H1 (cell line): ENCODE measurements at regions not wholly inside any gene's neighbourhood (a gene's known extent, or its start where the extent isn't known, plus 50 kb on each side); places are given as distances from the start of the nearest gene placed in this dataset.

Source experiments
- CTCF ChIA-PET: fragments of 300-600 bp; sonication (Branson Sonifier 250); formaldehyde crosslinking; loops from one replicate; lab custom pipeline; 2021; ENCODE audit not compliant: partially characterized antibody; lab: Charles Lee
- POLR2A ChIA-PET: fragments of 300-600 bp; sonication (Branson Sonifier 250); formaldehyde crosslinking; loops from one replicate; lab custom pipeline; 2021; ENCODE audit warnings: inconsistent platforms; ENCODE audit not compliant: partially characterized antibody; lab: Charles Lee
- DNase-seq, 2 experiments: peaks; one replicate each; pipeline versions ENCODE4 v3.0.0 to v3.0.0-alpha.2; 2010 to 2022; ENCODE audit warnings: low spot score in 2 of 2, low read depth in 1 of 2, mixed read lengths in 1 of 2
- FAIRE-seq: peaks from 2 replicates; lab custom pipeline; 2011; peaks lifted over from hg19 to GRCh38; lab: Jason Lieb, UNC
- H2AFZ ChIP-seq: 2 replicates; pipeline ENCODE4 v1.8.1; 2012; ENCODE audit warnings: low read length, inconsistent platforms
- H2AK5ac ChIP-seq: 2 replicates; pipeline ENCODE4 v1.6.1; 2013; ENCODE audit warnings: low read depth, low read length
- H2BK120ac ChIP-seq: replicated peaks from 2 replicates; pipeline ENCODE3; 2013; ENCODE audit warnings: low read depth, low read length, inconsistent platforms
- H2BK12ac ChIP-seq: 2 replicates; pipeline ENCODE4 v1.6.1; 2013; ENCODE audit warnings: low read depth, low read length
- H2BK15ac ChIP-seq: 2 replicates; pipeline ENCODE4 v1.6.1; 2013; ENCODE audit warnings: low read length
- H2BK20ac ChIP-seq: 2 replicates; pipeline ENCODE4 v1.6.1; 2013; ENCODE audit warnings: low read length
- H2BK5ac ChIP-seq: 2 replicates; pipeline ENCODE4 v1.6.1; 2013; ENCODE audit warnings: low read depth, low read length
- H3K14ac ChIP-seq: 2 replicates; pipeline ENCODE4 v1.6.1; 2013; ENCODE audit warnings: inconsistent platforms; ENCODE audit not compliant: insufficient read length
- H3K18ac ChIP-seq: 2 replicates; pipeline ENCODE4 v1.6.1; 2013; ENCODE audit warnings: low read length; ENCODE audit errors: extremely low read depth
- H3K23ac ChIP-seq: 2 replicates; pipeline ENCODE4 v1.6.1; 2013; ENCODE audit warnings: inconsistent platforms; ENCODE audit not compliant: insufficient read length
- H3K23me2 ChIP-seq: 2 replicates; pipeline ENCODE4 v1.6.1; 2013; ENCODE audit warnings: low read depth, low read length
- H3K27ac ChIP-seq: 2 replicates; pipeline ENCODE4 v1.6.1; 2011; ENCODE audit warnings: low read depth, low read length, inconsistent platforms
- H3K27me3 ChIP-seq, 4 experiments: replicated peaks in 1 of 4; 1 replicate in 1 of 4; 2 replicates in 3 of 4; pipeline versions ENCODE4 v1.6.1 to v1.8.1; 2011 to 2013; ENCODE audit warnings: low read length in 3 of 4, mild to moderate bottlenecking in 3 of 4, inconsistent platforms in 2 of 4, mixed read lengths in 2 of 4, moderate library complexity in 1 of 4; ENCODE audit not compliant: control insufficient read depth in 3 of 4, insufficient read depth in 3 of 4; ENCODE audit errors: extremely low read depth in 1 of 4
- H3K36me3 ChIP-seq, 4 experiments: 2 replicates each; pipeline versions ENCODE4 v1.6.1 to v1.8.1; 2011 to 2013; ENCODE audit warnings: mild to moderate bottlenecking in 4 of 4, low read length in 3 of 4, moderate library complexity in 2 of 4, control low read depth in 1 of 4, inconsistent platforms in 1 of 4; ENCODE audit not compliant: insufficient read depth in 4 of 4, control insufficient read depth in 2 of 4
- H3K4ac ChIP-seq: replicated peaks from 2 replicates; pipeline ENCODE3; 2013; ENCODE audit warnings: low read length, low read depth, mixed read lengths, inconsistent platforms; ENCODE audit not compliant: insufficient read length
- H3K4me1 ChIP-seq, 4 experiments: replicated peaks in 1 of 4; 1 replicate in 1 of 4; 2 replicates in 3 of 4; pipeline versions ENCODE4 v1.6.1 to v1.8.1; 2011 to 2013; ENCODE audit warnings: low read length in 3 of 4, inconsistent platforms in 2 of 4, mixed read lengths in 1 of 4; ENCODE audit not compliant: insufficient read depth in 4 of 4, control insufficient read depth in 3 of 4
- H3K4me2 ChIP-seq, 2 experiments: 2 replicates each; pipeline versions ENCODE4 v1.6.1 to v1.8.1; 2011 to 2013; ENCODE audit warnings: low read depth in 2 of 2, low read length in 2 of 2, control low read depth in 1 of 2, inconsistent platforms in 1 of 2, mild to moderate bottlenecking in 1 of 2; ENCODE audit not compliant: insufficient read depth in 1 of 2
- H3K4me3 ChIP-seq, 4 experiments: fragments of 200-600, 300-600 bp in 1 of 4; sonication (generic), shearing (Covaris generic), sonication (Bioruptor Twin) in 1 of 4; 2 replicates each; pipeline versions ENCODE4 v1.5.1 to v1.8.1; 2011 to 2016; ENCODE audit warnings: low read length in 4 of 4, low read depth in 3 of 4, control low read depth in 2 of 4, inconsistent platforms in 2 of 4, mild to moderate bottlenecking in 2 of 4, mixed read lengths in 1 of 4, moderate library complexity in 1 of 4; ENCODE audit not compliant: insufficient read depth in 2 of 4; ENCODE audit errors: extremely low read depth in 1 of 4
- H3K56ac ChIP-seq: replicated peaks from 2 replicates; pipeline ENCODE3; 2013; ENCODE audit warnings: low read depth, mild to moderate bottlenecking, mixed read lengths, low read length, inconsistent platforms; ENCODE audit not compliant: insufficient read length
- H3K79me1 ChIP-seq: 2 replicates; pipeline ENCODE4 v1.6.1; 2013; ENCODE audit warnings: low read depth, low read length, control low read depth
- H3K79me2 ChIP-seq, 2 experiments: 2 replicates each; pipeline versions ENCODE4 v1.6.1 to v1.8.1; 2012 to 2013; ENCODE audit warnings: low read length in 2 of 2, mild to moderate bottlenecking in 2 of 2, inconsistent platforms in 1 of 2; ENCODE audit not compliant: insufficient read depth in 2 of 2, control insufficient read depth in 1 of 2
- H3K9ac ChIP-seq, 4 experiments: replicated peaks in 1 of 4; 1 replicate in 1 of 4; 2 replicates in 3 of 4; pipeline versions ENCODE4 v1.6.1 to v1.8.1; 2011 to 2013; ENCODE audit warnings: low read depth in 3 of 4, low read length in 3 of 4, control low read depth in 2 of 4, mild to moderate bottlenecking in 2 of 4, moderate library complexity in 2 of 4, inconsistent platforms in 1 of 4; ENCODE audit errors: extremely low read depth in 1 of 4
- H3K9me3 ChIP-seq, 2 experiments: 2 replicates each; pipeline versions ENCODE4 v1.6.1 to v1.8.1; 2012 to 2013; ENCODE audit warnings: mild to moderate bottlenecking in 2 of 2, moderate library complexity in 2 of 2, control low read depth in 1 of 2, inconsistent platforms in 1 of 2, low read depth in 1 of 2, low read length in 1 of 2, mixed read lengths in 1 of 2; ENCODE audit not compliant: insufficient read depth in 2 of 2
- H4K20me1 ChIP-seq, 2 experiments: replicated peaks in 1 of 2; 2 replicates each; pipeline versions ENCODE3 to v1.8.1; 2011 to 2013; ENCODE audit warnings: inconsistent platforms in 2 of 2, low read length in 2 of 2, mild to moderate bottlenecking in 1 of 2; ENCODE audit not compliant: insufficient read depth in 2 of 2, control insufficient read depth in 1 of 2
- H4K5ac ChIP-seq: 2 replicates; pipeline ENCODE4 v1.6.1; 2013; ENCODE audit warnings: low read length, low read depth, mixed read lengths, inconsistent platforms; ENCODE audit not compliant: insufficient read length
- H4K8ac ChIP-seq: 2 replicates; pipeline ENCODE4 v1.8.0; 2013; ENCODE audit warnings: mild to moderate bottlenecking, moderate library complexity, low read length, inconsistent platforms; ENCODE audit not compliant: insufficient read depth; ENCODE audit errors: extremely low read depth
- H4K91ac ChIP-seq: replicated peaks from 2 replicates; pipeline ENCODE3; 2013; ENCODE audit warnings: low read length, mixed read lengths, inconsistent platforms; ENCODE audit not compliant: insufficient read length
- CBX5 ChIP-seq: fragments of 300-800, 300-1000 bp; sonication (generic); IDR thresholded peaks from 2 replicates; pipeline ENCODE4 v1.7.1; 2016; ENCODE audit warnings: antibody characterized with exemption, low read length, low read depth
- CEBPB ChIP-seq: IDR thresholded peaks from 2 replicates; pipeline ENCODE4 v1.6.1; 2012; ENCODE audit warnings: low read depth, low read length
- CTBP2 ChIP-seq: IDR thresholded peaks from 2 replicates; pipeline ENCODE4 v1.7.0; 2011; ENCODE audit warnings: borderline replicate concordance, mild to moderate bottlenecking, moderate library complexity, mixed read lengths, low read length; ENCODE audit not compliant: insufficient read depth, insufficient read length
- GABPA ChIP-seq: IDR thresholded peaks from 2 replicates; pipeline ENCODE4 v1.6.1; 2011; ENCODE audit warnings: mild to moderate bottlenecking, low read length, moderate library complexity, borderline replicate concordance; ENCODE audit not compliant: insufficient read depth
- JUN ChIP-seq: IDR thresholded peaks from 2 replicates; pipeline ENCODE4 v1.6.1; 2011; ENCODE audit warnings: low read depth, mild to moderate bottlenecking, improper control_type of control experiment, low read length
- KDM1A ChIP-seq: fragments of 200-600, 300-600 bp; sonication (generic); IDR thresholded peaks from 2 replicates; pipeline ENCODE4 v1.7.1; 2016; ENCODE audit warnings: mild to moderate bottlenecking, low read length, borderline replicate concordance
- MAX ChIP-seq: IDR thresholded peaks from 2 replicates; pipeline ENCODE4 v1.6.1; 2012; ENCODE audit warnings: inconsistent platforms
- POLR2A ChIP-seq, 2 experiments: IDR thresholded peaks; 1 replicate in 1 of 2; 2 replicates in 1 of 2; pipeline ENCODE4 v1.6.1; 2011; ENCODE audit warnings: low read depth in 2 of 2, low read length in 2 of 2, mild to moderate bottlenecking in 2 of 2; ENCODE audit errors: control extremely low read depth in 1 of 2
- SP2 ChIP-seq: IDR thresholded peaks from 2 replicates; pipeline ENCODE4 v1.6.1; 2012; ENCODE audit warnings: mild to moderate bottlenecking, low read length, inconsistent platforms
- SRF ChIP-seq: IDR thresholded peaks from 2 replicates; pipeline ENCODE4 v1.6.1; 2011; ENCODE audit warnings: mild to moderate bottlenecking, low read depth, low read length, moderate library complexity
- TEAD4 ChIP-seq: IDR thresholded peaks from 2 replicates; pipeline ENCODE4 v1.6.1; 2012; ENCODE audit warnings: low read depth, low read length, inconsistent platforms, mixed read lengths
- YY1 ChIP-seq: IDR thresholded peaks from 2 replicates; pipeline ENCODE4 v1.6.1; 2011; ENCODE audit warnings: low read depth, mild to moderate bottlenecking, low read length
- WGBS, 2 experiments: shearing (Covaris generic) in 1 of 2; methylation state at CpG; one replicate each; pipeline versions ENCODE4 v1.1.6 to v1.1.7; 2013 to 2015; ENCODE audit warnings: low lambda C conversion rate in 2 of 2, mixed read lengths in 2 of 2, inconsistent platforms in 1 of 2, low coverage in 1 of 2, missing lambda C conversion rate in 1 of 2; ENCODE audit not compliant: insufficient replicate concordance in 2 of 2, insufficient coverage in 1 of 2, insufficient read length in 1 of 2; ENCODE audit errors: extremely low coverage in 1 of 2, missing lambda C conversion rate in 1 of 2; 5-methylcytosine and 5-hydroxymethylcytosine counted together

- TF ChIP-seq CTBP2 (no peak), SRF (no peak), SP2 (no peak), CEBPB (no peak), MAX (no peak), JUN (no peak), TEAD4 (no peak), POLR2A (IDR thresholded peaks at IDR 0.05; ENCODE audit: control extremely low read depth in 1 of 2, low read depth in 2 of 2, low read length in 2 of 2) (no peak), YY1 (no peak), CBX5 (no peak), GABPA (no peak), KDM1A (no peak)
- TF ChIP-seq, all 59 proteins: peak for 0
- Histone ChIP-seq H3K9ac (no peak overlapping the region), H2BK12ac (no peak overlapping the region), H3K23ac (no peak overlapping the region), H4K5ac (no peak overlapping the region), H2BK5ac (no peak overlapping the region), H3K9me3 (peaks cover 0 to 4% of the 10 kb centered on the region in 2 experiments; a peak in 1 of 4 replicates), H3K14ac (no peak overlapping the region), H3K36me3 (no peaks in the 10 kb centered on the region), H3K27me3 (no peaks in the 10 kb centered on the region), H3K23me2 (no peaks in the 10 kb centered on the region), H3K56ac (no peak overlapping the region), H4K20me1 (no peaks in the 10 kb centered on the region), H3K4me3 (no peak overlapping the region), H3K27ac (no peak overlapping the region), H3K18ac (no peak overlapping the region), H3K4me1 (no peaks in the 10 kb centered on the region), H2AK5ac (no peak overlapping the region), H3K4ac (no peak overlapping the region), H3K79me1 (no peaks in the 10 kb centered on the region), H2BK15ac (no peak overlapping the region), H2BK20ac (no peak overlapping the region), H4K8ac (no peak overlapping the region), H3K4me2 (no peak overlapping the region), H2BK120ac (no peak overlapping the region), H3K79me2 (no peaks in the 10 kb centered on the region), H2AFZ (no peak overlapping the region), H4K91ac (no peak overlapping the region)
- POLR2A ChIA-PET, result no interaction called here
- no peak for FAIRE-seq
- DNase-seq, result no peak
- WGBS, 2 experiments, result 86% methylated on average over 3 of the region's 3 CpGs; no CpG with 5 or more reads in 1 of the 2 experiments
- CTCF ChIA-PET, result interaction anchor here (0.7 kb wide), 1 partner anchor 95 kb away, joined by 3 read pairs; no protein-coding TSS in a partner anchor
Observed at GRCh38 chr13:61760102-61760501, 344.5 kb upstream of the PCDH20 start.
